ENCODE measurements at regions not wholly inside any gene's neighbourhood (a gene's known extent, or its start where the extent isn't known, plus 50 kb on each side); places are given as distances from the start of the nearest gene placed in this dataset.

- DNase-seq: no peak
- TF ChIP-seq CTCF (IDR thresholded peaks at IDR 0.05) (no peak), POLR2A (IDR thresholded peaks at IDR 0.05) (no peak)
- Histone ChIP-seq H3K27ac (no peak overlapping the region), H3K4me3 (replicated peaks in 1 of 3) (no peak overlapping the region), H3K36me3 (no peaks in the 10 kb centered on the region), H3K4me1 (no peaks in the 10 kb centered on the region), H3K9me3 (no peaks in the 10 kb centered on the region), H3K27me3 (no peaks in the 10 kb centered on the region)
- intact Hi-C loops (cut with DNase I): no loop called here
- WGBS, 2 donors: 69 to 71% methylated on average over 2 of the region's 2 CpGs
Measured at GRCh38 chr3:190192087-190192486, 71.4 kb upstream of the P3H2 start.

- no peak overlapping the region for H3K27ac ChIP-seq
Measured at GRCh38 chr3:190188197-190188596, 67.5 kb upstream of the P3H2 start.

GRCh38 chr3:190183121-190183520 is 62.4 kb upstream of the P3H2 start:
- Histone ChIP-seq H3K4me1 (no peaks in the 10 kb centered on the region), H3K9me3 (no peaks in the 10 kb centered on the region), H3K27ac (no peak overlapping the region), H3K36me3 (no peaks in the 10 kb centered on the region), H3K27me3 (no peaks in the 10 kb centered on the region), H3K4me3 (replicated peaks in 1 of 3) (no peak overlapping the region)
- intact Hi-C loops (cut with DNase I): no loop called here
- DNase-seq: no peak
- WGBS, 2 donors: 59 to 71% methylated on average over 4 of the region's 4 CpGs
- TF ChIP-seq POLR2A (IDR thresholded peaks at IDR 0.05): no peak
- no peak for TF ChIP-seq CTCF (IDR thresholded peaks at IDR 0.05)

More at GRCh38 chr3:190188197-190188596, 67.5 kb upstream of the P3H2 start:
- no peaks in the 10 kb centered on the region for H3K36me3 ChIP-seq
- H3K4me1 ChIP-seq: no peaks in the 10 kb centered on the region
- DNase-seq: no peak
- H3K9me3 ChIP-seq: no peaks in the 10 kb centered on the region
- no peak overlapping the region for H3K4me3 ChIP-seq (replicated peaks in 1 of 3)
- WGBS, 2 donors: 89 to 90% methylated on average over 2 of the region's 2 CpGs
- TF ChIP-seq CTCF (IDR thresholded peaks at IDR 0.05): no peak
- no peak for TF ChIP-seq POLR2A (IDR thresholded peaks at IDR 0.05)
- H3K27me3 ChIP-seq: no peaks in the 10 kb centered on the region
- intact Hi-C loops (cut with DNase I): no loop called here

GRCh38 chr3:190182418-190183043 is 61.8 kb upstream of the P3H2 start:
- no peak for TF ChIP-seq POLR2A (IDR thresholded peaks at IDR 0.05)
- TF ChIP-seq CTCF (IDR thresholded peaks at IDR 0.05): no peak
- Histone ChIP-seq H3K9me3 (no peaks in the 10 kb centered on the region), H3K27me3 (no peaks in the 10 kb centered on the region), H3K27ac (no peak overlapping the region), H3K36me3 (no peaks in the 10 kb centered on the region), H3K4me1 (no peaks in the 10 kb centered on the region), H3K4me3 (replicated peaks in 1 of 3) (no peak overlapping the region)
- 89 to 90% methylated on average over 12 of the region's 12 CpGs for WGBS, 2 donors
- intact Hi-C loops (cut with DNase I): no loop called here
- no peak for DNase-seq

GRCh38 chr3:190180268-190180667 is 59.6 kb upstream of the P3H2 start:
- no peak for DNase-seq
- no peak overlapping the region for H3K27ac ChIP-seq
- WGBS, 2 donors: 84 to 98% methylated on average over 1 of the region's 1 CpG
- intact Hi-C loops (cut with DNase I): no loop called here
- no peaks in the 10 kb centered on the region for H3K4me1 ChIP-seq
- TF ChIP-seq CTCF (IDR thresholded peaks at IDR 0.05) (no peak), POLR2A (IDR thresholded peaks at IDR 0.05) (no peak)
- no peaks in the 10 kb centered on the region for H3K9me3 ChIP-seq
- no peaks in the 10 kb centered on the region for H3K36me3 ChIP-seq
- no peak overlapping the region for H3K4me3 ChIP-seq (replicated peaks in 1 of 3)
- H3K27me3 ChIP-seq: no peaks in the 10 kb centered on the region
